ENCODE measurements at regions not wholly inside any gene's neighbourhood (a gene's known extent, or its start where the extent isn't known, plus 50 kb on each side); places are given as distances from the start of the nearest gene placed in this dataset.
A peak's percentile ranks its signal among the peaks of the same experiment; 100 is the strongest.

GRCh38 chr10:58955615-58956014, 220.8 kb upstream of the PHYHIPL start:
- Mint-ChIP-seq H3K9me3 (no peaks in the 10 kb centered on the region), H3K4me3 (no peak overlapping the region), H3K36me3 (ENCODE audit: low read depth) (no peaks in the 10 kb centered on the region), H3K4me1 (ENCODE audit: low read depth) (no peaks in the 10 kb centered on the region), H3K27me3 (peaks cover 2% of the 10 kb centered on the region), H3K27ac (no peak overlapping the region)
- TF ChIP-seq CTCF (IDR thresholded peaks at IDR 0.05), result no peak
- ChIA-PET POLR2A (no interaction called here), CTCF (interaction anchor here (0.8 to 1.2 kb wide), 2 partner anchors 9 to 854 kb away, joined by 3 read pairs; no protein-coding TSS in a partner anchor)
- ATAC-seq (no peak), DNase-seq (no peak)
- intact Hi-C loops (cut with micrococcal nuclease), result no loop called here

- no peak overlapping the region for H3K27ac Mint-ChIP-seq
- POLR2A ChIA-PET, result no interaction called here
- no peaks in the 10 kb centered on the region for H3K9me3 Mint-ChIP-seq
- TF ChIP-seq CTCF (IDR thresholded peaks at IDR 0.05), result no peak
- CTCF ChIA-PET, result no interaction called here
- no peak overlapping the region for H3K4me3 Mint-ChIP-seq
- ATAC-seq (no peak), DNase-seq (no peak)
- H3K27me3 Mint-ChIP-seq, result peaks cover 2% of the 10 kb centered on the region
- intact Hi-C loops (cut with micrococcal nuclease), result no loop called here
- no peaks in the 10 kb centered on the region for H3K36me3 Mint-ChIP-seq (ENCODE audit: low read depth)
- no peaks in the 10 kb centered on the region for H3K4me1 Mint-ChIP-seq (ENCODE audit: low read depth)
These were observed 219.5 kb upstream of the PHYHIPL start for GRCh38 chr10:58956926-58957325.

- intact Hi-C loops (cut with micrococcal nuclease), result no loop called here
These were observed 218.9 kb upstream of the PHYHIPL start for GRCh38 chr10:58957517-58957916.

GRCh38 chr10:58963101-58963534, 213.3 kb upstream of the PHYHIPL start:
- Mint-ChIP-seq H3K9me3 (no peaks in the 10 kb centered on the region), H3K27me3 (peaks cover 6% of the 10 kb centered on the region), H3K4me1 (ENCODE audit: low read depth) (no peaks in the 10 kb centered on the region), H3K27ac (no peak overlapping the region), H3K36me3 (ENCODE audit: low read depth) (no peaks in the 10 kb centered on the region), H3K4me3 (no peak overlapping the region)
- DNase-seq (peak; percentile 1), ATAC-seq (no peak)
- CTCF ChIA-PET, result no interaction called here
- POLR2A ChIA-PET, result no interaction called here
- intact Hi-C loops (cut with micrococcal nuclease), result no loop called here
- TF ChIP-seq CTCF (IDR thresholded peaks at IDR 0.05), result no peak

More at GRCh38 chr10:58957517-58957916, 218.9 kb upstream of the PHYHIPL start:
- no peak overlapping the region for H3K27ac Mint-ChIP-seq
- DNase-seq (no peak), ATAC-seq (no peak)
- TF ChIP-seq CTCF (IDR thresholded peaks at IDR 0.05), result no peak
- H3K4me3 Mint-ChIP-seq, result no peak overlapping the region
- H3K4me1 Mint-ChIP-seq (ENCODE audit: low read depth), result no peaks in the 10 kb centered on the region
- no peaks in the 10 kb centered on the region for H3K36me3 Mint-ChIP-seq (ENCODE audit: low read depth)
- H3K9me3 Mint-ChIP-seq, result no peaks in the 10 kb centered on the region
- H3K27me3 Mint-ChIP-seq, result peaks cover 2% of the 10 kb centered on the region
- ChIA-PET POLR2A (no interaction called here), CTCF (no interaction called here)

- Mint-ChIP-seq H3K4me3 (no peak overlapping the region), H3K36me3 (ENCODE audit: low read depth) (no peaks in the 10 kb centered on the region), H3K27me3 (peaks cover 6% of the 10 kb centered on the region), H3K27ac (no peak overlapping the region), H3K4me1 (ENCODE audit: low read depth) (no peaks in the 10 kb centered on the region), H3K9me3 (no peaks in the 10 kb centered on the region)
- ATAC-seq, result no peak
- POLR2A ChIA-PET, result no interaction called here
- intact Hi-C loops (cut with micrococcal nuclease), result no loop called here
- DNase-seq, result no peak
- TF ChIP-seq CTCF (IDR thresholded peaks at IDR 0.05), result no peak
- CTCF ChIA-PET, result no interaction called here
These were observed 212.7 kb upstream of the PHYHIPL start for GRCh38 chr10:58963723-58964124.
